Smooth muscle cell (in vitro differentiated cells): ENCODE measurements at regions not wholly inside any gene's neighbourhood (a gene's known extent, or its start where the extent isn't known, plus 50 kb on each side); places are given as distances from the start of the nearest gene placed in this dataset.

ENCODE experiments used
- DNase-seq: peaks from one replicate; lab custom pipeline; 2025; ENCODE audit not compliant: unreplicated experiment; lab: John Stamatoyannopoulos, UW
- H2AFZ ChIP-seq: fragments of 200-600 bp; sonication (generic); 2 replicates; pipeline ENCODE4 v1.6.0; 2016; ENCODE audit warnings: antibody characterized with exemption, low read depth, mild to moderate bottlenecking
- H3F3A ChIP-seq: fragments of 200-600 bp; sonication (generic); 2 replicates; pipeline ENCODE4 v1.6.0; 2017; ENCODE audit warnings: antibody characterized with exemption, low read depth
- H3K27ac ChIP-seq: fragments of 200-600 bp; sonication (generic); 2 replicates; pipeline ENCODE4 v1.5.1; 2016; ENCODE audit warnings: low read depth, mild to moderate bottlenecking
- H3K27me3 ChIP-seq: fragments of 200-600 bp; sonication (generic); 2 replicates; pipeline ENCODE4 v1.6.1; 2016; ENCODE audit warnings: low read depth, mild to moderate bottlenecking
- H3K36me3 ChIP-seq: fragments of 200-600 bp; sonication (generic); 2 replicates; pipeline ENCODE4 v1.5.1; 2016; ENCODE audit warnings: low read depth
- H3K4me1 ChIP-seq: fragments of 200-600 bp; sonication (generic); 2 replicates; pipeline ENCODE4 v1.5.1; 2016; ENCODE audit warnings: low read depth
- H3K4me2 ChIP-seq: fragments of 200-600 bp; sonication (generic); 2 replicates; pipeline ENCODE4 v1.6.0; 2016; ENCODE audit warnings: mild to moderate bottlenecking
- H3K4me3 ChIP-seq: fragments of 200-600 bp; sonication (generic); 2 replicates; pipeline ENCODE4 v1.5.1; 2016; ENCODE audit warnings: mild to moderate bottlenecking
- H3K79me2 ChIP-seq: fragments of 200-600 bp; sonication (generic); 2 replicates; pipeline ENCODE4 v1.6.0; 2016; ENCODE audit warnings: low read depth, mild to moderate bottlenecking
- H3K9ac ChIP-seq: fragments of 200-600 bp; sonication (generic); 2 replicates; pipeline ENCODE4 v1.6.0; 2016; ENCODE audit warnings: low read depth
- H3K9me3 ChIP-seq: fragments of 200-600 bp; sonication (generic); replicated peaks from 2 replicates; pipeline ENCODE4 v1.5.1; 2016; ENCODE audit warnings: low read depth
- H4K20me1 ChIP-seq: fragments of 200-600 bp; sonication (generic); 2 replicates; pipeline ENCODE4 v1.6.0; 2016; ENCODE audit warnings: low read depth
- WGBS: methylation state at CpG from one replicate; pipeline ENCODE4 v1.1.7; 2016; ENCODE audit warnings: low lambda C conversion rate; 5-methylcytosine and 5-hydroxymethylcytosine counted together
- TF ChIP-seq, protein P1 (sequence below): fragments of 200-600 bp; sonication (generic); IDR thresholded peaks from 2 replicates; pipeline ENCODE4 v1.5.1; 2017; ENCODE audit warnings: borderline replicate concordance, mild to moderate bottlenecking, antibody characterized with exemption; ENCODE audit not compliant: insufficient read depth, poor library complexity, severe bottlenecking

GRCh38 chr2:13751955-13752354, 880.6 kb upstream of the LRATD1 start:
- H2AFZ ChIP-seq = no peak overlapping the region
- 88% methylated on average over 1 of the region's 1 CpG for WGBS
- no peak for DNase-seq
- H3K27ac ChIP-seq = no peak overlapping the region
- H3K9ac ChIP-seq = no peak overlapping the region
- no peaks in the 10 kb centered on the region for H3K79me2 ChIP-seq
- no peaks in the 10 kb centered on the region for H4K20me1 ChIP-seq
- TF ChIP-seq, protein P1, sequence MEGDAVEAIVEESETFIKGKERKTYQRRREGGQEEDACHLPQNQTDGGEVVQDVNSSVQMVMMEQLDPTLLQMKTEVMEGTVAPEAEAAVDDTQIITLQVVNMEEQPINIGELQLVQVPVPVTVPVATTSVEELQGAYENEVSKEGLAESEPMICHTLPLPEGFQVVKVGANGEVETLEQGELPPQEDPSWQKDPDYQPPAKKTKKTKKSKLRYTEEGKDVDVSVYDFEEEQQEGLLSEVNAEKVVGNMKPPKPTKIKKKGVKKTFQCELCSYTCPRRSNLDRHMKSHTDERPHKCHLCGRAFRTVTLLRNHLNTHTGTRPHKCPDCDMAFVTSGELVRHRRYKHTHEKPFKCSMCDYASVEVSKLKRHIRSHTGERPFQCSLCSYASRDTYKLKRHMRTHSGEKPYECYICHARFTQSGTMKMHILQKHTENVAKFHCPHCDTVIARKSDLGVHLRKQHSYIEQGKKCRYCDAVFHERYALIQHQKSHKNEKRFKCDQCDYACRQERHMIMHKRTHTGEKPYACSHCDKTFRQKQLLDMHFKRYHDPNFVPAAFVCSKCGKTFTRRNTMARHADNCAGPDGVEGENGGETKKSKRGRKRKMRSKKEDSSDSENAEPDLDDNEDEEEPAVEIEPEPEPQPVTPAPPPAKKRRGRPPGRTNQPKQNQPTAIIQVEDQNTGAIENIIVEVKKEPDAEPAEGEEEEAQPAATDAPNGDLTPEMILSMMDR = no peak
- no peaks in the 10 kb centered on the region for H3K27me3 ChIP-seq
- no peak overlapping the region for H3K4me2 ChIP-seq
- no peak overlapping the region for H3K4me3 ChIP-seq
- H3F3A ChIP-seq = no peaks in the 10 kb centered on the region
- no peaks in the 10 kb centered on the region for H3K4me1 ChIP-seq
- H3K36me3 ChIP-seq = no peaks in the 10 kb centered on the region
- H3K9me3 ChIP-seq = no peaks in the 10 kb centered on the region

DNA sequence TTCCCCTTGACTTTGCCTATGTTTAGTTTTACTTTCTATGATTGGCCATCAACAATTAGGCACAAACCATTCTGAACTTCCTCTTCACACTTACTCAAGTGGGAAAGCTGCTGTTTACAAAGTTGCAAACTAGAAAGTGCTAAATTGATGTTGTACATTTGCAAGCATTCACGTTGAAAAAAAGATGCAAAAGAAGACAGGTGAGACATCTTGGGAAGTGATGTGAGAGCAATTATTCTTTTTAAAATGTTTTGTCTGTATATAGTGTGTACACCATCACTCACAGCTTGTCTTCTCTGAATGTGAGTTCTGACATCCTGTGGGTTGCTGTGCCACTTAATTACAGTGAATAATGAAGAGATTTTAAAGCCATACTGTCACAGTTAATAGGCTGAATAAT, 874.1 kb upstream of the LRATD1 start:
- Histone ChIP-seq H3K79me2 (no peaks in the 10 kb centered on the region), H3K4me2 (no peak overlapping the region), H3K27ac (no peak overlapping the region), H3K4me1 (no peaks in the 10 kb centered on the region), H3K9me3 (no peaks in the 10 kb centered on the region), H3K4me3 (no peak overlapping the region), H3K36me3 (no peaks in the 10 kb centered on the region), H3K27me3 (no peaks in the 10 kb centered on the region), H3K9ac (no peak overlapping the region), H4K20me1 (no peaks in the 10 kb centered on the region), H3F3A (no peaks in the 10 kb centered on the region), H2AFZ (no peak overlapping the region)
- 52% methylated on average over 1 of the region's 1 CpG for whole genome bisulfite sequencing
- DNase-seq = no peak
- TF ChIP-seq, protein P1 = no peak

- H3K4me3 ChIP-seq = no peak overlapping the region
- H2AFZ ChIP-seq = no peak overlapping the region
- TF ChIP-seq, protein P1 = no peak
- H3K36me3 ChIP-seq = no peaks in the 10 kb centered on the region
- WGBS = 43% methylated on average over 2 of the region's 2 CpGs
- no peaks in the 10 kb centered on the region for H3K4me1 ChIP-seq
- no peaks in the 10 kb centered on the region for H3K79me2 ChIP-seq
- no peaks in the 10 kb centered on the region for H3K9me3 ChIP-seq
- H3K4me2 ChIP-seq = no peak overlapping the region
- H3K27me3 ChIP-seq = no peaks in the 10 kb centered on the region
- no peak for DNase-seq
- no peaks in the 10 kb centered on the region for H4K20me1 ChIP-seq
- H3K27ac ChIP-seq = no peak overlapping the region
- no peak overlapping the region for H3K9ac ChIP-seq
- H3F3A ChIP-seq = no peaks in the 10 kb centered on the region
Measured at GRCh38 chr2:13768274-13768673, 864.2 kb upstream of the LRATD1 start.

GRCh38 chr2:13770279-13770678, 862.2 kb upstream of the LRATD1 start:
- WGBS = 37% methylated on average over 2 of the region's 2 CpGs
- Histone ChIP-seq H3K4me3 (no peak overlapping the region), H3K27me3 (no peaks in the 10 kb centered on the region), H4K20me1 (no peaks in the 10 kb centered on the region), H3K27ac (no peak overlapping the region), H3F3A (no peaks in the 10 kb centered on the region), H3K9me3 (no peaks in the 10 kb centered on the region), H2AFZ (no peak overlapping the region), H3K9ac (no peak overlapping the region), H3K36me3 (no peaks in the 10 kb centered on the region), H3K79me2 (no peaks in the 10 kb centered on the region), H3K4me2 (no peak overlapping the region), H3K4me1 (no peaks in the 10 kb centered on the region)
- DNase-seq = no peak
- TF ChIP-seq, protein P1 = no peak
